ENCODE measurements at regions not wholly inside any gene's neighbourhood (a gene's known extent, or its start where the extent isn't known, plus 50 kb on each side); places are given as distances from the start of the nearest gene placed in this dataset.

DNA sequence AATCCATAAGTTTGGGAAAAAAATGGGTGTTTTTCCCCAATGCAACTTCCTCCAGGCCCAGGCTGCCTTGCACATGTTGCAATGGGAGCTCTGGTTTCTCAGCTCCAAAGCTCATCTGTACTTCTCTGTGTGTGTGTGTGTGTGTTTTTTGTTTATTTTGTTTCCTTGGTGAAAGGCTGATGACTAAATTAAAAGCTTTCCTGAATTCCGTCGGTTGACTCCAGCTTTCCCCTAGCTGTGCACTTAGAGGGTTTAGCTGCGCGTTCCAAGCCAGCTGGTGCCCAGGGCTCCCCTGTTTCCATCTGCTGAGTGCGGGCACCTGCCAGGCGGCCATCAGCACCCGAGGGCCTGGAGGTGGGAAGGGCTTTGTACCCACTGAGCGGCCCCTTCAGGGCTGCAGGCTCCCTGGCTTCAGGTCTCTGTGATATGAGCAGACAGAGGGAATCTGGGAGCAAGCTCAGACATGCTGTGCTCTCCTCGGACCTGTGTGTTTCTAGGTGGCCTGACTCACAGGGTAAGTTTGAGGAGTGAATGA lies 129.1 kb upstream of the SOX1 start:
- Histone ChIP-seq H3K9me2 (no peaks in the 10 kb centered on the region), H3F3A (replicated peaks; ENCODE audit: insufficient read depth) (no peaks in the 10 kb centered on the region), H3K79me2 (ENCODE audit: insufficient read depth) (no peaks in the 10 kb centered on the region), H3K27me3 (ENCODE audit: insufficient read depth) (no peaks in the 10 kb centered on the region), H3K4me1 (ENCODE audit: control insufficient read depth in 1 of 2, insufficient read depth in 2 of 2, low read depth in 1 of 2, low read length in 1 of 2) (no peaks in the 10 kb centered on the region), H3K9ac (no peak overlapping the region), H3K4me2 (no peak overlapping the region), H4K20me1 (ENCODE audit: insufficient read depth) (no peaks in the 10 kb centered on the region), H2AFZ (ENCODE audit: low read depth) (no peak overlapping the region), H3K4me3 (ENCODE audit: low read depth in 2 of 2, low read length in 1 of 2) (no peak overlapping the region), H3K36me3 (replicated peaks in 1 of 2; ENCODE audit: control insufficient read depth in 1 of 2, insufficient read depth in 2 of 2, low read length in 1 of 2) (no peaks in the 10 kb centered on the region), H3K27ac (ENCODE audit: low read depth in 2 of 2, low read length in 1 of 2) (no peak overlapping the region), H3K9me3 (no peaks in the 10 kb centered on the region)
- CTCF ChIA-PET, result no interaction called here
- DNase-seq, result no peak
- TF ChIP-seq, protein P1, sequence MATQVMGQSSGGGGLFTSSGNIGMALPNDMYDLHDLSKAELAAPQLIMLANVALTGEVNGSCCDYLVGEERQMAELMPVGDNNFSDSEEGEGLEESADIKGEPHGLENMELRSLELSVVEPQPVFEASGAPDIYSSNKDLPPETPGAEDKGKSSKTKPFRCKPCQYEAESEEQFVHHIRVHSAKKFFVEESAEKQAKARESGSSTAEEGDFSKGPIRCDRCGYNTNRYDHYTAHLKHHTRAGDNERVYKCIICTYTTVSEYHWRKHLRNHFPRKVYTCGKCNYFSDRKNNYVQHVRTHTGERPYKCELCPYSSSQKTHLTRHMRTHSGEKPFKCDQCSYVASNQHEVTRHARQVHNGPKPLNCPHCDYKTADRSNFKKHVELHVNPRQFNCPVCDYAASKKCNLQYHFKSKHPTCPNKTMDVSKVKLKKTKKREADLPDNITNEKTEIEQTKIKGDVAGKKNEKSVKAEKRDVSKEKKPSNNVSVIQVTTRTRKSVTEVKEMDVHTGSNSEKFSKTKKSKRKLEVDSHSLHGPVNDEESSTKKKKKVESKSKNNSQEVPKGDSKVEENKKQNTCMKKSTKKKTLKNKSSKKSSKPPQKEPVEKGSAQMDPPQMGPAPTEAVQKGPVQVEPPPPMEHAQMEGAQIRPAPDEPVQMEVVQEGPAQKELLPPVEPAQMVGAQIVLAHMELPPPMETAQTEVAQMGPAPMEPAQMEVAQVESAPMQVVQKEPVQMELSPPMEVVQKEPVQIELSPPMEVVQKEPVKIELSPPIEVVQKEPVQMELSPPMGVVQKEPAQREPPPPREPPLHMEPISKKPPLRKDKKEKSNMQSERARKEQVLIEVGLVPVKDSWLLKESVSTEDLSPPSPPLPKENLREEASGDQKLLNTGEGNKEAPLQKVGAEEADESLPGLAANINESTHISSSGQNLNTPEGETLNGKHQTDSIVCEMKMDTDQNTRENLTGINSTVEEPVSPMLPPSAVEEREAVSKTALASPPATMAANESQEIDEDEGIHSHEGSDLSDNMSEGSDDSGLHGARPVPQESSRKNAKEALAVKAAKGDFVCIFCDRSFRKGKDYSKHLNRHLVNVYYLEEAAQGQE (IDR thresholded peaks at IDR 0.05; ENCODE audit: low read depth, low read length), result no peak
- TF ChIP-seq FOXM1 (IDR thresholded peaks at IDR 0.05; ENCODE audit: low read depth) (no peak), POLR2AphosphoS5 (IDR thresholded peaks at IDR 0.05; ENCODE audit: low read depth, low read length) (no peak), GABPA (IDR thresholded peaks at IDR 0.05; ENCODE audit: low read depth) (no peak), TAF1 (IDR thresholded peaks at IDR 0.05; ENCODE audit: borderline replicate concordance, low read depth, low read length) (no peak), RFX5 (IDR thresholded peaks at IDR 0.05; ENCODE audit: low read length) (no peak), MXI1 (IDR thresholded peaks at IDR 0.05; ENCODE audit: low read depth, low read length) (no peak), JUND (IDR thresholded peaks at IDR 0.05) (no peak), EZH2phosphoT487 (IDR thresholded peaks at IDR 0.05; ENCODE audit: borderline replicate concordance, low read depth) (no peak), FOXJ3 (CRISPR knock-in tag; IDR thresholded peaks at IDR 0.05) (no peak), GATA2 (CRISPR knock-in tag; IDR thresholded peaks at IDR 0.05) (no peak), NRF1 (IDR thresholded peaks at IDR 0.05; ENCODE audit: low read depth, low read length) (no peak)
- TF ChIP-seq, protein P2, sequence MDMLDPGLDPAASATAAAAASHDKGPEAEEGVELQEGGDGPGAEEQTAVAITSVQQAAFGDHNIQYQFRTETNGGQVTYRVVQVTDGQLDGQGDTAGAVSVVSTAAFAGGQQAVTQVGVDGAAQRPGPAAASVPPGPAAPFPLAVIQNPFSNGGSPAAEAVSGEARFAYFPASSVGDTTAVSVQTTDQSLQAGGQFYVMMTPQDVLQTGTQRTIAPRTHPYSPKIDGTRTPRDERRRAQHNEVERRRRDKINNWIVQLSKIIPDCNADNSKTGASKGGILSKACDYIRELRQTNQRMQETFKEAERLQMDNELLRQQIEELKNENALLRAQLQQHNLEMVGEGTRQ (IDR thresholded peaks at IDR 0.05; ENCODE audit: borderline replicate concordance, low read depth, low read length), result no peak
- TF ChIP-seq, protein P3, sequence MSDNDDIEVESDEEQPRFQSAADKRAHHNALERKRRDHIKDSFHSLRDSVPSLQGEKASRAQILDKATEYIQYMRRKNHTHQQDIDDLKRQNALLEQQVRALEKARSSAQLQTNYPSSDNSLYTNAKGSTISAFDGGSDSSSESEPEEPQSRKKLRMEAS (IDR thresholded peaks at IDR 0.05; ENCODE audit: low read depth), result no peak
- POLR2A ChIA-PET, result no interaction called here
- 1% methylated on average over 9 of the region's 9 CpGs for WGBS (ENCODE audit: low lambda C conversion rate)

All from SK-N-SH (cell line).